GM18517 (cell line): ENCODE measurements at regions not wholly inside any gene's neighbourhood (a gene's known extent, or its start where the extent isn't known, plus 50 kb on each side); places are given as distances from the start of the nearest gene placed in this dataset.

Experiments used
- ATAC-seq: cut with Tn5 transposase; IDR thresholded peaks from one replicate; pipeline ENCODE4 v1.9.1; 2021; ENCODE audit warnings: mild to moderate bottlenecking, moderate library complexity; ENCODE audit not compliant: unreplicated experiment

DNA sequence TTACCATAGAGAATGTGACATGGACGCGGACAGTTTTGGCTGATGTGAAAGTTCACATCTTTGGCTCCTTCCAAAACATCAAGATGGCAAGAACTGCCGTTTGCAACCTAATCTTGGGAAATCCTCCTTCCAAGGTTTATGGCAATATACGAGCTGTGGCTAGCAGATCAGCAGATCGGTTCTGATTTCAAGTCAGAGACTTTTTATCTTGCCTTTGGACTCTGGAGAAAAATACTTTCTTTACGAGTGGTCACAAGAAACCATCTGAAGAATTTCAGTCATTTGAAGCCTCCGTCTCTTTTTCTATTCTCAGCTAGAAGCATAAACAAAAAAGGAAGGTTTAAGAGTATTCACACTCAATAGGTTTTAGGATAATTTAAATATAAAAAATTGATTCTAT is 153.5 kb upstream of the MEIS2 start:
- ATAC-seq, result no peak

DNA sequence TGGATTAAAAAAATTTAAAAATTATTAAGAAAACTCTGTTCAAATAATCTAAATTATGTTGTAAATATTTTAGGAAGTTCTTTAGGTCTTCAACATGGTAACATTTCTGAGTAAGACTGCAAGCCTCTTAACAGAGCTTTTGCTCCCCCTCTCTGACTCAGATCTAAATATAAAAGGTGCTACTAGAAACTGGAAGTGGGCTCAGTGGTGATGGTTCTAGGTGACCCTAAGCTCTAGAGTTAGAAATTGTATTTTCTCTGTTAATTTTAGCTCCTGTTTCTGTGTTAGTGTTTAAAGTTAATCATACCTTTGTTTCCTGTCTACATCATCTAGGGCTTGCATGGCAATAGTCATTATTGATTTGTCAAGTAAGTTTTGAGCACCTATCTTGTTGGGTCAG is 159.9 kb upstream of the MEIS2 start:
- ATAC-seq, result no peak

DNA sequence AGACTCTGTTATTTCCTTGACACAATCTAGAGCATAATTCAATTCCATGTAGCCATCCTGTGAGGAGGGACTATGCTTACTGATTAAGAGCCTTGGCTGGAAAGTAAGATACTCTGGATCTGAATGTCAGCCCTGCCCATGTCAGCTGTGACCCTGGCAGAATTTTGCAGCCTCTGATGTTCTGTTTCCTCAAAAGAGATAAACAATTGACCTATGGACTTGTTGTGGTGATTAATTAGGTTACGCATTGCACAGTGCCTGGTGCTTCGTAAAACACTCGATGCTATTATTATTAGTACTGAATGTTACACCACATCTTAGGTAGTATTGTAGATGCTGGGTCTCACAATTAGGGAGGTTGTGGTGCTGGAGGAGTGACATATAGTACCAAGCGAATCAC is 161.3 kb upstream of the MEIS2 start:
- no peak for ATAC-seq

- no peak for ATAC-seq
Observed at GRCh38 chr15:37262922-37263608, 162.7 kb upstream of the MEIS2 start.

- no peak for ATAC-seq
Observed at GRCh38 chr15:37289109-37289765, 188.9 kb upstream of the MEIS2 start.

DNA sequence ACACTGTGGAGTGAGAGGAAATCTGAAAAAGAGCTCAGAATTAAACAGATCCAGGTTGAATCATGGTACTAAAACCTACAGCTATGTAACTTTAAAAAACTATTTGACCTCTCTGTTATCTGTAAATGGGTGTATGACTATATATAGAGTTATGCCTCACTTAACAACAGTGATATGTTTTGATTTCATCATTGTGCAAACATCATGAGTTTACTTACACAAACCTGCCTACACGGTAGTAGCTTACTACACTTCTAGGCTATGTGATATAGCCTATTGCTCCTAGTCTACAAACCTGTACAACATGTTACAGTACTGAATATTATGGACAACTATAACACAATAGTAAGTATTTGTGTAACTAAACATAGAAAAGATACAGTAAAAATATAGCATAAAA is 191.6 kb upstream of the MEIS2 start:
- no peak for ATAC-seq

- no peak for ATAC-seq
Observed at GRCh38 chr15:37298271-37298670, 197.9 kb upstream of the MEIS2 start.

DNA sequence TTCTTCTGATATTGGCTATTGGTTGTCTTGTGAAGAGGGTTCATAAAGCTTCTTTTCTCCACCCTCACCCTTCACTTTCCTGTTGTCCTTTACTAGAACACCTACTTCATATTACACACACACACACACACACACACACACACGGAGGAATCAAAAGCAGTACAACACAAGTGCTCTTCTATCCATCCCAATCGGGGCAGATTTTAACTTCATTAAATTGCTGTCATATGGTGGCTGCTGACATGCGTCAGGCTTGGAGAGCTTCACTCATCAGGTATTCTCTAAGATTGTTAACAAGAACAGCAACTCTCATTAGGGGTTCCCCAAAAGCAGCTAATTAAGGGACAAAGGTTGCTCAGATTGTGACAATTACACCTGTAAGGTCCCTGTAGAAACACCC is 239.1 kb upstream of the MEIS2 start:
- no peak for ATAC-seq

GRCh38 chr15:37339856-37340255 is 239.5 kb upstream of the MEIS2 start:
- no peak for ATAC-seq

- no peak for ATAC-seq
Observed at GRCh38 chr15:37340438-37340837, 240.1 kb upstream of the MEIS2 start.

DNA sequence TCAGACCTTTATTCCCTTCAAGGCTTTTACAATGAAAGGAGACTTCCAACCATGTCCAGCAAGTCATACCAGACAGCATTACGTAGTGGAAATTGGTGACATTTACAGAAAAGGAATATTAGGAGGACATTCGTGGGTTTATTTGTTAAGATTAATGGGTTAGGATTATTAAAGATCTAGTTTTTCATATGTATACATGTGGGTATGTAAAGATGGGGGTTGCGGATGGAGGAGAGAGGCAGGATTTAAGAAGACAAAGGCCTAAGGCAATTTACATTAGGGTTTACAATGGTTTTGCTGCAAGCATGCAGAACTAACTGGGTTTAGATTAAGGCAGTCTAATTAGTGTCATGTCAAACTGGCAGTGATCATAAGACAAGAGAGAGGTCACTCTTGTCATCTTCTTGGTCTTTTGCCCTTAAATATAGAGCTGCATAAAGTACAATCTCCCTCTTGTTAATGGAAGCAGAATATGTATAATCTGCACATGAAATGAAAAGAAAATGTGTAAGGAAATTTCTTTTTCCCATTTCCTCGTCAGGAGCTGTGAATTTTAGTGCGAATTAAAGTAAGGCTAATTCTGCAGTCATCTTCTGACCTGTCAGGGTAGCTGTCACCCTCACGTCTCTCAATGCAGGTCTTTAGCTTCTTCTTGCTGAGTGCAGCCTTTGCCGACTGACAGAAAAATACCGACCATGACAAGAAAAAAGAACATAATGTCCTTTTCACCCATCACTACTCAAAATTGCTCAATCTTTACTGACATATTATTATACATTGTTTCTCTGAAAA is 258.9 kb upstream of the MEIS2 start:
- ATAC-seq, result no peak

GRCh38 chr15:37359893-37360290 is 259.5 kb upstream of the MEIS2 start:
- ATAC-seq, result no peak

- ATAC-seq, result no peak
Observed at GRCh38 chr15:37360724-37361123, 260.4 kb upstream of the MEIS2 start.

DNA sequence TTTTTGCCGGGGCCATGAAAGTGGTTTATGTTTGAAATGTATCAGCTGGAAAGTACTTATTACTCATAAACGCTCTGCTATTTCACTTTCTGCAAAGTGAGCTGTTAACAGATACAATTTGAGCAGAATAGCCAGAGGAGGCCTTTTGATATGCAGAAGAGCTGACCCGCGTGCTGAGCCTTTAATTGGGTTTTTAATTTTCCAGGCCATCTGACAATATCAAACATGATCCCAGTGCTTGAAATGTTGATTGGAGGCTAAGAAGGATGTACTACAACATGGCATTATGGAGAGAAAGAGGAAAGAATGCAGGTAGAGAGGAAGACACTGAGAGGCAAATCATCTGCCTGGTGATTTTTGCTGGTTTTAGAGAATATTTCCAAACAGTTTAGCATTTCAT is 261.3 kb upstream of the MEIS2 start:
- ATAC-seq, result no peak

DNA sequence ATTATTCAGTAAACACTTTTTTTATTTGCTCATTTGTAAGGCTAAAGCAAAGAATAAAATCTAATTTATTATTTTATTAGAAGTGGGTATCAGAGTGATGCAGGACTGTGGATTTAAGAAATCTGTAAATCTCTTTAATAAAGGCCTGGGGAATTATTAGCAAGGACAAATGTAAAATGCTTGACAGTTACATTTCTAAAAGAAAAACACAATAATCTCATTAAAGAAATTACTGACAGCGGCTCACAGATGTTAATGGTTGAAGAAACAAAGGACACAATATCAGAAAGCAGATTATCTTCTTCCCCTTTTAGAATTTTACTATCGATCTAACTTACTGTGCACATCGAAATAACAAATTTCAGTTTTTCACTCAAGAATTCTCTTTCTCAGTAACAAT is 262.1 kb upstream of the MEIS2 start:
- no peak for ATAC-seq

- no peak for ATAC-seq
Observed at GRCh38 chr15:37368961-37369360, 268.6 kb upstream of the MEIS2 start.

DNA sequence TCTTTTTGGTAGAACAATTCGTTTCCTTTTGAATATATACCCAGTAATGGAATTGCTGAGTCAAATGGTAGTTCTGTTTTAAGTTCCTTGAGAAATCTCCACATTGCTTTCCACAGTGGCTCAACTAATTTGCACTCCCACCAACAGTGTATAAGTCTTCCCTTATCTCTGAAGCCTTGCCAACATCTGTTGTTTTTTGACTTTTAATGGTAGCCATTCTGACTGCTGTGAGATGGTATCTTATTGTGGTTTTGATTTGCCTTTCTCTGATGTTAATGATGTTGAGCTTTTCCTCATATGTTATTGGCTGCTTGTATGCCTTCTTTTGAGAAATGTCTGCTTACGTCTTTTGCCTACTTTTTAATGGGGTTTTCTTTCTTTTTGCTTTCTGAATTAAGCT is 270.6 kb upstream of the MEIS2 start:
- no peak for ATAC-seq

GRCh38 chr15:37372064-37372463 is 271.7 kb upstream of the MEIS2 start:
- ATAC-seq, result no peak

- ATAC-seq, result no peak
Observed at GRCh38 chr15:37375519-37375918, 275.2 kb upstream of the MEIS2 start.

- ATAC-seq, result no peak
Observed at GRCh38 chr15:37377428-37377827, 277.1 kb upstream of the MEIS2 start.

- no peak for ATAC-seq
Observed at GRCh38 chr15:37394402-37395099, 294.2 kb upstream of the MEIS2 start.

DNA sequence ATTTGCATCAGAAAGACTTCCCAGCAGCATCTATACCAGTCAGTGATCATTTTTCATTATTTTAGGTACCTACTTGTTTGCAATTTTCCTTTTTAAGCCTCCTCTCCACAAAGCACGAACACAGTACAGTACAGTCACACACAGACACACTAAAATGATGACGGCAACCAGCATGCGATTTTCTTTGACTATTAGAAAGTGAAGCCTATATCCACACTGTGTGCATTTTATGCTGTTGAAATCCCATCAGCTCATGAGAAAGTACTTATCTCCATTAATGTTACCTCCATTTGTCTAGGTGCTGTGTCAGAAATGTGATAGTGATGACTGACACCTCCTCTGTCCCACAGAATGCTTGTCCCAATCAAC is 294.7 kb upstream of the MEIS2 start:
- ATAC-seq, result no peak
